ENCODE measurements at regions not wholly inside any gene's neighbourhood (a gene's known extent, or its start where the extent isn't known, plus 50 kb on each side); places are given as distances from the start of the nearest gene placed in this dataset.

- TF ChIP-seq EGR1 (IDR thresholded peaks at IDR 0.05; ENCODE audit: low read depth): no peak
- no peak for TF ChIP-seq ZNF274 (IDR thresholded peaks at IDR 0.05; ENCODE audit: low read depth, low read length)
- TF ChIP-seq ELF1 (IDR thresholded peaks at IDR 0.05; ENCODE audit: borderline replicate concordance, low read depth): no peak
- no peak for TF ChIP-seq RAD21 (IDR thresholded peaks at IDR 0.05; ENCODE audit: low read depth)
- no peak for TF ChIP-seq TCF7L2 (IDR thresholded peaks at IDR 0.05; ENCODE audit: borderline replicate concordance, extremely low read depth, insufficient read depth, insufficient read length)
- TF ChIP-seq FOSL1 (IDR thresholded peaks at IDR 0.05; ENCODE audit: low read depth): no peak
- no peak for TF ChIP-seq CEBPB (IDR thresholded peaks at IDR 0.05; ENCODE audit: low read depth)
- no peak for TF ChIP-seq POLR2AphosphoS5 (IDR thresholded peaks at IDR 0.05; ENCODE audit: low read depth, low read length)
- TF ChIP-seq, protein P1, sequence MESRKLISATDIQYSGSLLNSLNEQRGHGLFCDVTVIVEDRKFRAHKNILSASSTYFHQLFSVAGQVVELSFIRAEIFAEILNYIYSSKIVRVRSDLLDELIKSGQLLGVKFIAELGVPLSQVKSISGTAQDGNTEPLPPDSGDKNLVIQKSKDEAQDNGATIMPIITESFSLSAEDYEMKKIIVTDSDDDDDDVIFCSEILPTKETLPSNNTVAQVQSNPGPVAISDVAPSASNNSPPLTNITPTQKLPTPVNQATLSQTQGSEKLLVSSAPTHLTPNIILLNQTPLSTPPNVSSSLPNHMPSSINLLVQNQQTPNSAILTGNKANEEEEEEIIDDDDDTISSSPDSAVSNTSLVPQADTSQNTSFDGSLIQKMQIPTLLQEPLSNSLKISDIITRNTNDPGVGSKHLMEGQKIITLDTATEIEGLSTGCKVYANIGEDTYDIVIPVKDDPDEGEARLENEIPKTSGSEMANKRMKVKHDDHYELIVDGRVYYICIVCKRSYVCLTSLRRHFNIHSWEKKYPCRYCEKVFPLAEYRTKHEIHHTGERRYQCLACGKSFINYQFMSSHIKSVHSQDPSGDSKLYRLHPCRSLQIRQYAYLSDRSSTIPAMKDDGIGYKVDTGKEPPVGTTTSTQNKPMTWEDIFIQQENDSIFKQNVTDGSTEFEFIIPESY (IDR thresholded peaks at IDR 0.05; ENCODE audit: extremely low read depth, insufficient replicate concordance, low read length): no peak
- Histone ChIP-seq H3K36me3 (ENCODE audit: control insufficient read depth in 1 of 2, insufficient read depth in 2 of 2, low read length in 2 of 2) (no peaks in the 10 kb centered on the region), H3K79me2 (ENCODE audit: insufficient read depth, low read length) (no peaks in the 10 kb centered on the region), H3K4me1 (ENCODE audit: control insufficient read depth in 1 of 2, insufficient read depth in 2 of 2, low read length in 2 of 2) (peaks cover 0 to 8% of the 10 kb centered on the region in 2 experiments; a peak in 2 of 4 replicates), H3K4me3 (replicated peaks in 1 of 2; ENCODE audit: low read depth in 1 of 2, low read length in 2 of 2) (no peak overlapping the region), H3K9me2 (ENCODE audit: insufficient read depth) (no peaks in the 10 kb centered on the region), H4K20me1 (ENCODE audit: insufficient read depth) (no peaks in the 10 kb centered on the region), H3K9ac (ENCODE audit: low read length) (no peak overlapping the region), H3K27ac (ENCODE audit: low read depth, low read length) (no peak overlapping the region), H3K4me2 (ENCODE audit: low read length) (no peak overlapping the region), H3K27me3 (ENCODE audit: insufficient read depth, low read length) (peaks cover 13% of the 10 kb centered on the region; the same call in 1 of the 2 replicates), H2AFZ (ENCODE audit: low read depth, low read length, poor library complexity, severe bottlenecking) (no peak overlapping the region), H3K9me3 (ENCODE audit: control insufficient read depth in 1 of 2, insufficient read depth in 1 of 2, low read depth in 1 of 2, low read length in 2 of 2) (no peaks in the 10 kb centered on the region; a peak in 1 of 4 replicates)
- ChIA-PET POLR2A (no interaction called here), CTCF (no interaction called here), RAD21 (ENCODE audit: low non-redundant PET in 1 of 2, low total read pairs in 2 of 2, uncharacterized antibody in 2 of 2, unreplicated experiment in 2 of 2) (no interaction called here)
- intact Hi-C loops (cut with micrococcal nuclease): no loop called here
- no TSS peak for BruUV-seq (replicated peaks)
- ATAC-seq (no peak), DNase-seq (ENCODE audit: low read depth, low spot score) (no peak)
Observed at GRCh38 chr12:4003576-4003975, 130.4 kb upstream of the PARP11 start.

Measured in HCT116 (cell line).